ENCODE measurements at regions not wholly inside any gene's neighbourhood (a gene's known extent, or its start where the extent isn't known, plus 50 kb on each side); places are given as distances from the start of the nearest gene placed in this dataset.
"Not testable (repeated sequence)": the region's sequence is repeated elsewhere in the genome, so short reads cannot be mapped to it uniquely, and the experiment has no call there.

- TF ChIP-seq CTCF (conservative IDR thresholded peaks at IDR 0.05 in 1 of 2, IDR thresholded peaks at IDR 0.05 in 1 of 2; ENCODE audit: extremely low read depth in 1 of 2, insufficient read depth in 1 of 2, low read depth in 1 of 2, low read length in 2 of 2): peak in 1 of 2 donors; percentile 38
- TF ChIP-seq EZH2 (IDR thresholded peaks at IDR 0.05; ENCODE audit: borderline replicate concordance, low read length): not testable (repeated sequence)
Observed at GRCh38 chr9:66153021-66153725, 416.2 kb downstream of the FOXD4L4 start.
